HG03095 (cell line): ENCODE measurements at regions not wholly inside any gene's neighbourhood (a gene's known extent, or its start where the extent isn't known, plus 50 kb on each side); places are given as distances from the start of the nearest gene placed in this dataset.

Experiments used
- ATAC-seq: cut with Tn5 transposase; IDR thresholded peaks from one replicate; pipeline ENCODE4 v1.9.1; 2021; ENCODE audit warnings: moderate library complexity; ENCODE audit not compliant: unreplicated experiment

DNA sequence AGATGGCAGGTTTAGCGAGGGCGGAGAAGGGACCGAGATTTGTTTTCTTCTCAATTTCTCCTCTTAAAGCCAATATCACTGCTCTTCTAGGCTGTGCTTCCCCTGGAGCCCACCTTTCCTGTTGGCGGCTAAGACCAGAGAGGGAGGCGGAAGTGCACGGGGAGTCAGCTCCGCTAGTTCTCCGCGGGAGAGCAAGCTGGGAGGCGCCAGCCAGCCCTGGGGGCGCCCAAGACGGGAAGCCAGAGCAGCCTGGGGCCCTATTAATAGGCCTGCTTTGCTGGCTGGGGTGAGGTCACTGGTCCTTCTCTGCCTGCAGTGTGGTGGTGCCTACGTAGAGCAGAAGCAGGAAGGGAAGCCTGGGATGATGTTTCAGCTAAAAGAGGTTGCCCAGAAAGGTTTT is 61.6 kb downstream of the LSM5 start:
- ATAC-seq = no peak

DNA sequence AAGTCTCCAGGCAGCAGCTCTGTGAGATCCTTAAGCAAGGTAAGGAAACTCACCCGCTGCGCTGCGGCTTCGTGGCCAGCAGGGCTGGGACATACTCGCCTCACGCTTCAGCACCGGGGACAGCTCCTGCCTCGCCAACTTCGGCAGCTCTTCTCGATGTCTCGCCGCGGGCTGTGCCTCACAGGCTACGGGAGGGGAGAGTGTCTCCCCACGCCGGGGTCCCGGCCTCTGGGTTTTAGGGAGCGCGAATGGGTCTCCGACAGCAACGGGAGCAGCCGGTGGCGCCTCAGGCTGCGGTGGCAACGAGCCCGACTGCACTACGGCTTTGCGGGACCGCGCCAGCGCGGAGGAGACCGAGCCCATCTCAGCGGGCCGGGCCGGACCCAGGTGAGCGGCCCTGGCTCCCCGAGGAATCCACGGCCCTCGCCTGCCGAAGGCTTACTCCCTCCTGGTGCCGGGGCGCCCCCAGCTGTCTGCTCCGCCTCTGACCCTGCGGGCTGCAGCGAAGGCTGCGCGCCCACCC is 62.4 kb downstream of the LSM5 start:
- no peak for ATAC-seq

DNA sequence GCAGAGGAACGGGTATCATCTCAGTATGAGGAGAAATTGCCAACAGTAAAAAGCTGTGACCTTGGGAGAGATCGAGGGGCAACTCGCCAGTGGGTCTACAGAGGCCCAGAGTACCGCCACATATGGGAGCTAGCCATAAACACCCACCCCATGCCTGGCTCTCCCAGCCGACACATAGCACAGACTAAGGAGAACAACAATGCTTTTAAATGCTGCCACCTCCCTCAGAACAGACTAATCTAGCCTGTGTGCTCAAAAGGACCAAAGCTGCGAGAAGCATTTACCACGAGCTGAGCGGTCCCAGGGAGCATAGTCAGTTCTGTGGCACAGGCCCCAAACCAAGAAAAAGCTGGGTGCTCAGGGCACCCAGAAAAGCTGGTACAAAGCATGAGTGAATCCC is 73.3 kb downstream of the LSM5 start:
- no peak for ATAC-seq

DNA sequence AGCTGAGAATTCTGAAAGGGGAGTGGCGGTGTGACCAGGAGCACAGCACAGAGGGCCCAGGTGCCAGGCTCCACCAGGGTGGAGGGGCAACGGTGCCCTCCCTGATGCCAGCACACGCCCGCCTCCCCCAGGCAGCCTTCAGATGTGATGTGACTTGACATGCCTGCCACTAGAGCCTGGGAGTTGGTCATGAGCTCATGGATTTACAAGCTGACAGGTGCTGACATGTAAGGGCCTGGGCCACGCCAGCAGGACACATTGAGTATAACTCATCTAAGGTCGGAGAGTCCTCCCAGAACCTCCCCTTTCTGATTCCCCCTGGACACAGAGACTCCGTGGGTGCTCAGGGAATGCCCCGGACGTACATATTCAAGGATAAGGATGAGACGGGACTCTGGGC is 74.2 kb downstream of the LSM5 start:
- ATAC-seq = no peak

DNA sequence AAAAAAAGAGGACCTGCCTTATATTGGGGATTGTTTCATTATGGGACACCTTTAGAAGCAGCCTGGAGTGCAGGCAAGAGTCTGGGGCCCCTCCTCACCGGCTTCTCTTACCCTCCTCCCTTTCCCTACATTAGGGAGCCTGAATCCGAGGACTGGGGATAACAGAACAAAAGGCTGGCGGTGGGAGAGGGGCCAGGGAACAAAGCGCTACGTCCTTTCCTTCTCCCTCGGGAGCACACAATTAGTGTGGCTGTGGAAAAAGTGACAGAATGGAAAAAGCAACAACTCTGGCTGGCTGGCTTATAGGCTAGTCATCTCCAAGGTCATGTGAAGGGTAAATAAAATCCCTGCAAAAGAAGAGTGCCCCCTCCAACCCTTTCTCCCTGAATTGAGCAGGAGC is 74.7 kb downstream of the LSM5 start:
- ATAC-seq = no peak

DNA sequence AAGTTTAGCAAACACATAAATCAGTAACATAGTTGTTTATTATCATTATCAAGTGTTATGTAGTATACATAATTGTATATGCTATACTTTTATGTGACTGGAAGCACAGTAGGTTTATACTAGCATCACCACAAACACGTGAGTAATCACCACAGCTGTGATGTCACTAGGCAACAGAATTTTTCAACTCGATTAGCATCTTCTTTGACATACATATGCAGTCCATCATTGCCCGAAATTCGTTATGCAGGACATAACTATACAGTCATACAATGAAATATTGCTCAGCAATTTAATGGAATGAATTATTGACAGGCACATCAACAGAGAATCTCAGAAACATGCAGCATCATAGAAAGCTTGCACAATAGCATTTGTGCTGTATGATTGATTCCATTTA is 77.7 kb downstream of the LSM5 start:
- ATAC-seq = no peak

DNA sequence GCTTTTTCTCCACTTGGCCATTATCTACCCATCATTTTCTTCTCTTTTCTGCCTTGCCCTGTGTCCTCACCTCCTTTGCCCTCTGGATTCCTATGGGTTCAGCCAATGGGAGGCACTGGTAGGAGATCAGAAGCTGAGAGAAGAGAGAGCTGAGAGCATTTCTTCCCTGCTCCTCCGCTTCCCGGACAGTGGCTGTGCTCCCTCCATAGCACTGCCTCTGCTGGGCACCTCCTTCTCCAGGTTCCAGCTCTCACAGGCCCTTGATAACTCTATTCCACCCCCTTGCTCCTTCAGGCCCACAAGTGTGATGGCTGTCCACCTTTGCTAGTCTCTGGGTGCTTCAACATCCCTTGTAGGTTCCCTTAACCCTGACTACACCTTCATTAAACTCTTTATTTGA is 79.6 kb downstream of the LSM5 start:
- no peak for ATAC-seq

DNA sequence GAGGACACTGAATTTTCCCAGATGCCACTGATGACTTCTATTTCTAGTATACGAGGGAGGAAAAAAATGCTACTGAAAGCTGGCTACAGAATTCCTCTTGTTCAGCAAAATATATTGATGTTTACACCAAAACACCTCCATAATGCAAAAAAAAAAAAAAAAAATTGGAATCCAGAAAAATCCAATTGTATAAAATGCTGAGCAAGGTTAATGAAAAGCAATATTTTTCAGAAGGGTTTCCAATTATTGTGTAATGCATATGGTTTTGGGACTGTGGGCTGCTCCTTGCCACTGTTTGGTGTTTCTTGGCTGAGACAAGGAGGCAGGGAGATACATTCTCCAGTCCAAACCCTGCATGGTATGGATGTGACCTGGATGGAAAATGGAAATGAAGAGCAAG is 83.8 kb downstream of the LSM5 start:
- no peak for ATAC-seq

DNA sequence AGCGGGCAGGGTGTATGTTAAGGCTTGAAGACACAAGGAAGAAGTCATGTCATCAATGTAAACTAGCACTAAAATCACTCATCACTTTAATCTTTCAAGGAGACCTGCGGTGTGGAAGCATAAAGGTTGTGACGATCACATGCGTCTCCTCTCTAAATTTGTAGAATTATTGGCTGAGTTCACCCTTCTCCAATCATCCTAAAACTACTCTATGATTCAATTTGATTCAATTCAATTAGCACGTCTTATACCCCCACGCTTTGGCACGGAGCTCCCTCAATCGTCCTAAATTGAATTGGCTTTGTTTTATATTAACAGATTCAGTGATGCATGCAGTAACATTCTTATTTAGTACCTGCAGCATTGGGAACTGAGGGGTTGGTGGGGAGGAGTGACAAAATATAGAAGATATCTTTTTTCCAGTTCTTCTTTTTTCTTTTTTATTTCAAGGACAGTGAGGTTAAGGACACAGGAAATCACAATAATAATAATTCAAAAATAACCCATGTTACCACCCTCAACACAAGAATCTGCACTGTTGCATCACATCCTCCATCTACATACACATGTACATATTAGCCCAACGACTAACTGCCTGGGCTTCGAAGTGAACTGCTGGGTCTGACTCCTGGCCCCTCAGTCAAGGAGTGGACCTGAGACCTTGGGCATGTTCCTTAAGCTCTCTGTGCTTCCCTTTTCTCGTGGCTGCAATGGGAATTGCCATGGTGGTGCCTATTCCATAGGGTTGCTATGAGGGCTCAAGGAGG is 86.5 kb downstream of the LSM5 start:
- ATAC-seq = no peak

DNA sequence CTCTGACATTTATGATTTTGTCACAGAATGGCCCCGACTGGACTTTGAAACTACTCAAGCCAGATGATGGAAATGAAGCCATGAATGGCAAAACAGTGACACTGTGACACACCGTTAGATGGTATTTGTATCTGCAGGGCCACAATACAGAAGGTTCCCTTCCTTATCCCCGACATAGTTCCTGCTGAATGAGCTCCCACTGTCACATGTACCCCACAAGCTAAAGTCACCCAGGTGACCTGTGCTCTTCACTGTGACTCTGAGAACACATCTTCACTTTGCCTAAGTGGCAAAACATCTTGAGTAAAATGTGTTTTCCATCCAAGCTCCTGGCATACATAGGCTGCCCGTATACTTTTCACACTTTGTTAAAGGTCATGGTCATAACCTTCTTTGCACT is 89.5 kb downstream of the LSM5 start:
- no peak for ATAC-seq

DNA sequence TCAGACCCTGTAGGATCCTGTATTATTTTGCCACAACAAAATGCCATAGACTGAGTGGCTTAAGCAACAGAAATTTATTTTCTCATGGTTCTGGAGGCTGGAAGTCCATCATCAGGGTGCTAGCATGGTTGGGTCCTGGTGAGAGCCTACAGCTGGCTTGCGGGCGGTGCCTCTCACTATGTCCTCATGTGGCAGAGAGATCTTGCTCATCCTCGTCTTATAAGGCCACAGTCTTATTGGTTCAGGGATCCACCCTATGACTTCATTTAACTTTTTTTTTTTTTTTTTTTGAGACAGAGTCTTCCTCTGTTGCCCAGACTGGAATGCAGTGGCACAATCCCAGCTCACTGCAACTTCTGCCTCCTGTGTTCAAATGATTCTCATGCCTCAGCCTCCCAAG is 90.9 kb downstream of the LSM5 start:
- no peak for ATAC-seq

DNA sequence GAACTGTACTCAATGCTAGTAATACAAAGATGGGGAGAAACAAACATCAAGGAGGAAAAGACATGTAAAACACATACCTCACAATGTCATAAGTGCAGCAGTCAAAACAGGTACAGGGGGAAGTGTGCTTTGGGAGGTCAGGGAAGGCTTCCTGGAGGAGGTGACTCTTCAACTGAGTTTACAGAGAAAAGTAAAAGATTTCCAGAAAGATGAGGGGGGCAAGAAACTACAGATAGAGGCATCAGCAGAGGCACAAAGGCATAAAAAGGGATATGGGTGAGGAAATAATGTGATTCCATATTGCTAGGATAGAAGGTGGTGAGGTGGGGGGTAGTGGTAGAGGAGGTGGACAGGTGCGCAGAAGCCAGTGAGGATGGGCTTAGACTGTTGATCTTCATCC is 95.0 kb downstream of the LSM5 start:
- ATAC-seq = no peak

DNA sequence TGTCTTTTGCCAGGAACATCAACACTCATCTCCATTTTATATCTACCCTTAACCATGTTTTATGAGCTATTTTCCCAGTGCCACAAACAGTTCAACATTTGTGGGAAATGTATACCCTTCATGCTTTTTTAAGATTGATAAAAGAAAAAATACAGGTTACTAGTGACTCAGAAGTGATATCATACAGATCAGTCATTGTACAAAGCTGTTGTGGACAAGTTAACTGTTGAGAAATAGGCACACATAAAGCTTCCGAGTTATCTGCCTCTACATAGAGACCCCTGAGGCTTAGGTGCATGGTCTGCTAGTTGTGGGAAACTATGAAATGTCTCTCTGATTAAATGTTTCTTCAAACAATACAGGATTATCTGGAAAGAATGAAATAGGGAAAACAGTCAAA is 96.3 kb downstream of the LSM5 start:
- ATAC-seq = no peak

DNA sequence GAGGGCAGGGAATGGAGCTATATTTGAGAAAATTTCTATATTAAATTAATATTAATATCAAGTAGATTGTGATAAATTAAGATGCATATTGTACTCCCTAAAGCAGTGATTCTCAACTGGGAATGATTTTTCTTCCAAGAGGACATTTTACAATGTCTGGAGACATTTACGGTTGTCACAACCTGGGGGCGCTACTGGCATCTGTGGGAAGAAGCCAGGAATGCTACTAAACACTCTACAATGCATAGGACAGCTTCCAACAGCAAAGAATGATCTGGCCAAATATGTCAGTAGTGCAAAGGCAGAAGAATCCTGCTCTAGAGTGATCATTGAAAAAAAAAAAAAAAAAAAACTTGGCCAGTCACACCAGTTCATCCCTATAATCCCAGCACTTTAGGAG is 100.0 kb downstream of the LSM5 start:
- ATAC-seq = no peak

DNA sequence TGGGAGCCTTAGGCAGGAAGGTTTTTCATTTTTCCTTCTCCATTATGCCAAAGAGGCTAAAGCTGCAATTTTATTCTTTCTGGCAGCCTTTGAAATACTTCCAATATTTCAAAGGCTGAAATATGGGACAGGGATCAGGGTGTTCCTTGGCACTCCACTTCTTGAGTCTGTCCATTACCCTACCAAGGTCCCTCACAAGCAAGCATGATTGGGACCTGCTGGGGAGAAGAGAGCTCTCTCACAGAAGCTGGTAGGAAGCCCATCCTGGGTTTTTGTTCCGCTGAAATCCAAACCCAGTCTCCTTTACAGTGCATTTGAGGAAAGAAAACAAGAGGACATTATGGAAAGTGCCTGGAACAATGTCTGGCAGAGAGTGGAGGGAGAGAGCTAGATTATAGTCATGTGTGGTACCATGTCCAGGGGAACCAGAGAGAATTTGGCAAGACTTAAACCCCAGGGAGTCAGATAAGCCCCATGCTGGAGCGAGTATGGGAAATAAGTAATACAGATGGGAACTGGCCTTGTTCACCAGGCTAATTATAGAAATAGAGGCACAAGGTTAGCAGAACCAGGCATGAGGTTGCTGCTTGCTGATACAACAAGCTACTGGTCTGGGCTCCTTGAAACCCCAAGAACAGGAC is 104.7 kb downstream of the LSM5 start:
- no peak for ATAC-seq

DNA sequence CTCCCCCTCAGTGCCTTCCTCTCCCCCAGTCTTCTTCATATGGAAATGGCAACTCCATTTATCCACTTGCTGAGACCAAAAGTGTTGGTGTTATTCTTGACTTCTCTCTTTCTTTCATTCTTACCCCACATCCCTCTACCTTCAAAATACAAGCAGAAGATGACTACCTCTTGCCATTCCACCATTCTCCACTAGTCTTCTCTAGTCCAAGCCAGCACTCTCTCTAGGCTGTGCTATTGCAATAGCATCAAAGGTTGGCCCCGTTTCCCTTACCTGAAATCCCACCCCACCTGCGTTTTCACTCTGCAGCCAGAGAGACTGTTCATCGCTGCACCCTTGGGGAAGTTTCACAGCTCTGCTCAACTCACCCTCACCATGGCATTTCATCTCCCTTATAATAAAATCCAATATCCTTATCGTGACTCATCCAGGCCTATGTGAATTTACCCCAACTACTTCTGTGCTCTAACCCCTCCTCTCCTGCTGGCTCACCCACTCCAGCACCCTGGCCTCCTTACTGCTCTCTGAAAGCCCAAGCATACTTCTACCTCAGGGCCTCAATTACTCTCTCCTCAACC is 109.1 kb downstream of the LSM5 start:
- no peak for ATAC-seq

DNA sequence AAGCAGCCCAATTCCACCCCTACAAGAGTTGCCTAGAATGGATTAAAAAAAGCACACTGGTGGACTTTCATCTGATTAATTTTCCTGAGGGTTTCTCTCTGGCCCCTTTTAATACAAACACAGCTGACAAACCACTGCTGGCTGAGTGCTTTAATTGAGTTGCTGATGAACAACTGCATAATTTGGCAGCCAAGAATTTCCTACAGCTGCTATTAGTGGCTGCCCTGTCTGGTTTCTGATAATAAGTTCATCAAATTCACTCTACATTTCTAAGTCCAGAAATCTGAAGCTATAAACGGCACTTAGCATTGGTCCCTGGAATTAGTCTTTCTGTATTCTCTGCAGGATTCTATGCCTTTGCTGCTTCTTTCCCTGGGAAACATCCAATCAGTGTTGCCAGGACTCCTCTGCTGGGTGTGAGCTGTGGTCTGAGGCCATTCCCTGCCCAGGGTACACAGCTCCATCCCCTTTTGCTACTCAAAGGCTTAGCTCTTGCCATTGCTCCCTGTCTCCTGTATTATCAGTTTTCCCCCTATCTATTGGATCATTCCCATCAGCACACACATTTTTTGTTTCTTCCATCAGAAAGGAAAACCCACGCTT is 110.6 kb downstream of the LSM5 start:
- no peak for ATAC-seq

DNA sequence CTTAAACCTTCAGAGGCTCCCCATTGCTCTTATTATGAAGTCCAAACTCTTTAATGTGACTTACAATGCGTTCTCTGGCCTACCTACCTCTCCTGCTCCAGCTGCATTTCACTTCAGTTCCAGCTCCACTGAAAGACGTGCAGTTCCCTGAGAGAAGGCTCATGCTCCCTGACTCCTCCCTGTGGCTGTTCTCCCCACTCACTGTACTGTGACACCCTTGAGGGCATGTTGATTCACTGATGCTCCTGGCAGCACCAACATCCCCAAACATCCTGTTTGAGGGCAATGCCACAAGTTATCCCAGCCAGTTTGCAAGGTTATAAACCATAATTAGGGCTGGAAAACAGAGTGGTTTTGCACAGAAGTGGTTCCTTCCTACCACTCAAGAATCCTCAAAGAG is 111.2 kb downstream of the LSM5 start:
- ATAC-seq = no peak

DNA sequence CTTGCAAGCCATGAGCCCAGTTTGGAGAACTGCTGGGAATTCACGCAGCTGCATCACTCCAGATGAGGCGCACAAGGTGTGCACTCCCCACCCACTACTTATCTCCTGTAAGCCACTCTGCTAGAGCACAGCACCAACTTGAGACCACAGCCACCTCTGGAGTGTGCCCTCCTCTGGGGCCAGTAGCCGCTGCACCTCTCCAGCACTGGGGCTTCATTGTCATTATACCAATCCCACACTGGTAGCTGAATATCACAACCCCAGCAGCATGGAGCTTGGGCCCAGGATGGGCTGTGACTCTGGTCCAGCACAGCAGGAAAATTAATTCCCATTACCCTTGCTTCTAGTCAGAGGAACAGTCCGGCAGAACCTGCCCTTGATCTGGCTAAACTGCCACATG is 125.6 kb downstream of the LSM5 start:
- ATAC-seq = no peak

DNA sequence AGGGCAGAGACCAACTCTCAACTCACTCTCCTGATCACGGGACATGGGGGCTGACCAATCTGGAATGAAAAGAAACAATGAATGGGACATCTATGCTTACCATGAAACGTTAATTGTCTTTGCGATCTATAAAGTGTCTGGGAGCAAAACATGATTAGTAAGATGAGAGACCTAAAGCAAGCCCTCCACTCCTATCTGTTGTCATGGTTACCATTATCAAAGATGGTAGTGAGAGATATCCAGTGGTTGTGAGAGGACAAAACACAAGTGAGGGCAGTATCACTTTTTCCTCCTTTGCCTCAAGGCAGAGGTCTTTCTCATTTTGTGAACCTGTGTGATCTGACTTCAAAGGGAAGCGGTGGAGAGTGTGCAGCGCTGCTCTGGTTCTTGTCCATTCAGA is 130.1 kb downstream of the LSM5 start:
- no peak for ATAC-seq

DNA sequence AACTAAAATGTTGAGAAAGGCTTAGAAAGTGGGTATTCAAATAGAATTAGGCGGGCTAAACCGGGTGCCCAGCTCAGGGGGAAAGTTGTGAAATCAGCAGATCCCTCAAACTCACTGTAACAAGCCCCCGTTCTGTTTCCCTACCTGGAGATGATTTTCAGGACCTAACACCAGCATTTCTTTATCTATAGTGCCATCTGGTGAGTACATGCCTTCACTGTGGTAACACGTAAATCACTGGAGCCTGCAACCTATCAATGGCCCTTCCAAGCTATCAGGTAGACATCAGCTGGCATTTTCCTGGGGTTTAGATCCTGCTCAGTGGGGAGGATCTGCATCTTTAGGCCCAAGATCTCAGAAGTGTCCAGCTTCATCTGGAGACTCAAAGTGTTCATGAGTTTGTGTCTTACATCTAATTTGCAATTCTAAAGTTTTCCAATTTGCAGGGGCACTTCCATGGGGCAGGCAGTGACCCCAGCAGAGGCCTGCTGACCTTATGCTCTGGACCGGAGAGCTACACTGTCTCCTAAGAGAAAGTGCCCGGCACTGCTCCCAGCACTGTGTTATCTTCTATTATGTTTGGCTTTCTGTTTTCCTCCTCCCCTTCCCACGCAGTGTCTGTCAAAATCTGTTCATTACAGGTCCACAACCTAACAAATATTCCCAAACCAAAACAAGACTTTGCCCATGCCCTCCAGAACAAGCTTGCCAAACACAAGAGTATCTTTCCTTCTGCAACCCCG is 132.5 kb downstream of the LSM5 start:
- no peak for ATAC-seq
